ENCODE measurements at regions not wholly inside any gene's neighbourhood (a gene's known extent, or its start where the extent isn't known, plus 50 kb on each side); places are given as distances from the start of the nearest gene placed in this dataset.

GRCh38 chr14:38083039-38083438 lies 124.7 kb upstream of the SSTR1 start:
- no peak for TF ChIP-seq CTCF (conservative IDR thresholded peaks at IDR 0.05; ENCODE audit: low read length)
- TF ChIP-seq EZH2phosphoT487 (IDR thresholded peaks at IDR 0.05; ENCODE audit: borderline replicate concordance), result no peak

All from Loucy (cell line).